Activated CD8-positive, alpha-beta memory T cell treated with anti-CD3 and anti-CD28 coated beads for 48 hours (primary cell): ENCODE measurements at regions not wholly inside any gene's neighbourhood (a gene's known extent, or its start where the extent isn't known, plus 50 kb on each side); places are given as distances from the start of the nearest gene placed in this dataset.

Source experiments
- DNase-seq, 3 experiments: peaks; one replicate each; pipeline ENCODE4 v3.0.0-alpha.2; 2020; ENCODE audit warnings: low read depth in 2 of 3, low spot score in 2 of 3

DNA sequence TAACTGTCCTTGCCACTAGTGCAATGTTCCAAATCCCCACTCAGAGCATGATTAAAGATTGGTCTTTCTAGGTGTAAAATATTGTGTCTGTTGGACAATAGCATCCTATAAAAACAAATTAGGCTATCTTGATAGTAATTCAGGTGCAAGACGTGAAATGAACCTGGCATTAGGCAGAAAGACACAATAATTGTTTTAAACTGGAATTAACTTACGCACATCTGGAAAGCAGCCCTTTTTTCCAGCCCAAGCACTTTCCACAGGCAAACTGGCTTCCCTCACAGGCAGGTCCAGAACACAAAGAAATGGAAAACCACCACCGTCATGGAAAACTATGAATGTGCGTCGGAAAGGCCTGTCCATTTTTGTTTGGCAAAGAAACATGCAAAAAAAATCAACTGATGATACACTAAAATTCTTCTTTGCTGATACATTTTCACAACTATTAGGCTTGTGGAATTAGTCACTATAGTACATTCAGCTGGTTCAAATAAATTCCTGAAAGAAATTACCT, 474.7 kb upstream of the IL12A start:
- no peak for DNase-seq

- DNase-seq: no peak
Measured at GRCh38 chr3:159517105-159517504, 471.5 kb upstream of the IL12A start.

GRCh38 chr3:159520638-159521037, 468.0 kb upstream of the IL12A start:
- no peak for DNase-seq

GRCh38 chr3:159522276-159522675, 466.4 kb upstream of the IL12A start:
- no peak for DNase-seq

GRCh38 chr3:159528251-159528895, 460.3 kb upstream of the IL12A start:
- no peak for DNase-seq

- no peak for DNase-seq
Measured at GRCh38 chr3:159532577-159532976, 456.1 kb upstream of the IL12A start.

DNA sequence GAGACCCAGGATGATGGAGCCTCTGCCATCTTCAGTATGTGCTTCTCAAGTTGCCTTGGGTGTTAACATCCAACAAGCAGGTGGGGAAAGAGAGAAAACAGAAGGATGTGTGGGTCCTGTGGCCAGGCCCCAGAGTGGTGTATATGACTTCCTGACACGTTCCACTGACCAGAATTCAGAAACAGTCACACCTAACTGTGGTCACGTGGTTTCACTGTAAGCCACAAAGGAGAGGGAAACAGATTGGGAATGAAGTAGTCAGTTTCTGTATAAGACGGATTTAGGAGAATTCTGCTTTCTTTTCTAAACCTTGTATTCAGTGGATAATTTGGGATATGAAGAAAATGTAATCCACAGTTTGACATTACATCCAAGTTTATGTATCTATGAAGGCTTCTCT, 454.1 kb upstream of the IL12A start:
- DNase-seq: no peak

GRCh38 chr3:159536876-159537275, 451.8 kb upstream of the IL12A start:
- no peak for DNase-seq

- DNase-seq: no peak
Measured at GRCh38 chr3:159538507-159538906, 450.1 kb upstream of the IL12A start.

DNA sequence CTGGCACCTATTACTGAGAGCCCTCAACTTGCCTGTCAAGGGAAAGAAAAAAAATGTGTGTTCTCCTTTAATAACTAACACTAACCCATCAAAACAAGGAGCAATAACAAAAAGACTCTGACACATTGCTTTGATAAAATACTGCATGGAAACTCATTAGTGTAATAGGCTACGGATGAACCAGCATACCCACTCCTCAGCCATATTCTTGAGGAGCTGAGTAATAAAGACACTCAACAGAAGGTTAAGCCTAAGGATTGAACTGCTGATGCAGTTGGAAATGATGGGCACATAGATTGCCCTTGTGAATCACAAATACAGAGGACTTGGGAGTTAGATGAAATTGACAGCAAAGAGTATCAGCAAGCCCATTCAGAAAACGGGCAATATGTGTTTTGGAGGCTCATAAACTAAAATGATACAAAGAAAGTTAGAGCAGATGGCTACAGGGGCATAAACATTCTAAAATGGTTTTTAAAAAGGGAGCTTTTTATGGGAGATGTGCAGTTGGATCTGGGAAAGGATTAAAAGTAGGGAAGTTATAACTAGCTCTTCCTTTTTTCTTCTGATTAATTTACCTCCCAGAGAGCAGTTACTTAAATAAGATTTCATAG, 447.6 kb upstream of the IL12A start:
- no peak for DNase-seq

- no peak for DNase-seq
Measured at GRCh38 chr3:159548675-159549335, 439.8 kb upstream of the IL12A start.

DNA sequence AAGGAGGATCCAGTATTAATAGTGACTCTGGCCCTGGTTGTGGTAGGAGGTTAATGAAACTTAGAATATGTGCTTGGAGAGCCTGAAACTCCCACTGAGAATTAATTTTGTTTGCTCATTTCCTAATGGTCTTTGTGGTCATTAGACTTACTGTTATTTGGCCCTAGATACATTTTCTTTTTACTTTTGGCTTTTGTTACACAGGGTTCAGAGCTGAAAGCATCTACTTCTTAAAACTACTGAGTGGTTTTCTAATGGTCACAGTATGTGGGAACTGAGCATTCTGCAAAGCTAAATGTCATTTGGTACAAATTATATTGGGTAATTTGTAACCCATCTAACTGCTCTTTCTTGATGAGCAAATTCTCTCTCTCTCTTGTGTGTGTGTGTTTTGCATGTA, 433.4 kb upstream of the IL12A start:
- no peak for DNase-seq

DNA sequence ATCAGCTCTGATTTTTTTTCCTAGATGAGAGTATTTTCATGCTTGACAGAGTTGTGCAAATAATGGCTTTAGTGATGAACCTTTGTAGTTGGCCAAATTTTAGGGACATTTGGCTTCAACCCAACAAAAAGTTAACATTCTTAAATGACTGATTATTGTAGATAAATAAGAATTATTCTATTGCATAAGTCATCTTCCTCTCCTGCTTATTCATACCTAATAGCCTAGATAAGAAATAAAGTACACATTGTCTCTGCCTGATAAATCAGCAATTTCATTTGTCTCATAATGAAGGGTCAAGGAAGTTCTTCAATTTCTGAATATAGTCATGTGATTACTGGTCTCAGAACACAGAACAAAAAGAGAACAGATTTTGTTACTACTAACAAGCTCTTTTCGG, 428.9 kb upstream of the IL12A start:
- no peak for DNase-seq

DNA sequence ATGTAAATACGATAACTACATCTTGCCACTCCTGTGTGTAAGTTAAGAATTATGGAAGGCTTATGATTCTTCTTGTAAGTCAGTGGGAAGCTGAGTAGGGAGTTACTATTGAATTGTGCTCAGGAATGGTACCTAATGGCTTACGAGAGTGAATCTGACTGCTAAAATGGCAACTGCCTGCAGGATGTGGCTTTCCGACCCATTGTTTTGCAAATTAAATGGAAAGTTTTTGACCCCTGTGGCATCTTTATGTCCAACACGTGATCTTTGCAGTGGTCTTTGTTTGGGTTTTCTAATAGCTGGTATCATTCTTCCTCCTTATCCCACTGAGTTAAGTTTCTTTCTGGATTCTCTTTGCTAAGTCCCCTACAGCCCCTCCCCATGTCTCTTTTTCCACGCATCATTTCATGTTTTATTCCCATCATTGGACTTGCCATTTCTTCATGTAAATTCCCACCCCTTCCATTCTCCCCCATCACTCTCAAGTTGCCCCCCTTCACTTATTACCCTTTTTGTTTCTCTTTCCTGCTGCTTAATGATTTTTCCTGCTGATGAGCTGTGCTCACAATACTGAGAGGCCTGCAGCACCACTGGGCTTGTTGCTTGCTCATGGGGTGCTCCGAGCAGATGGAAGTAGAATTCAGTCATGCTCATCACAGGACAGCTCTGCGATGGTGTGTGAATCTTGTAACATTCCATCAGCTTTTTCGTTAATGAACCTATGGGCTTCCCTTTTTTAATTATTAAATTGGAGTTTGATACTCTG, 428.2 kb upstream of the IL12A start:
- DNase-seq: no peak

GRCh38 chr3:159565313-159565712, 423.3 kb upstream of the IL12A start:
- no peak for DNase-seq

DNA sequence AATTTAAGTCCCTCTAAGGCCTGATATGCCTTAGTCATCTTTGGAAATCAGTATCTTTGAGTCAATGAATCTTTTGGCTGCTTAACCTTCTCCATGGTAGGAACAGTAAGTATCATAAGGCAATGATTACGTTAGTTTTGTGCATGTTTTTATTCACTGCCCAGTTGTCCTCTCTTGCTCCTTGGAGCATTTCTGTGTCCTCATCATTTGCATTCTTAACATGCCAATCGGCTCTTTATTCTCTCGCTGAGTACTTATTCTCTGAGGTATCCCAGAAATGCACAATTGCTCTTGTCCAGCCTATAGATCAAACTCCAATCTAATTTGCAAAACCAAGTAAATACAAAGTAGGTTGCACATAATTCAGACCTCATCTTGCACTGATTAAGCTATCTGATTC, 405.0 kb upstream of the IL12A start:
- DNase-seq: no peak

- DNase-seq: no peak
Measured at GRCh38 chr3:159584421-159584820, 404.2 kb upstream of the IL12A start.

DNA sequence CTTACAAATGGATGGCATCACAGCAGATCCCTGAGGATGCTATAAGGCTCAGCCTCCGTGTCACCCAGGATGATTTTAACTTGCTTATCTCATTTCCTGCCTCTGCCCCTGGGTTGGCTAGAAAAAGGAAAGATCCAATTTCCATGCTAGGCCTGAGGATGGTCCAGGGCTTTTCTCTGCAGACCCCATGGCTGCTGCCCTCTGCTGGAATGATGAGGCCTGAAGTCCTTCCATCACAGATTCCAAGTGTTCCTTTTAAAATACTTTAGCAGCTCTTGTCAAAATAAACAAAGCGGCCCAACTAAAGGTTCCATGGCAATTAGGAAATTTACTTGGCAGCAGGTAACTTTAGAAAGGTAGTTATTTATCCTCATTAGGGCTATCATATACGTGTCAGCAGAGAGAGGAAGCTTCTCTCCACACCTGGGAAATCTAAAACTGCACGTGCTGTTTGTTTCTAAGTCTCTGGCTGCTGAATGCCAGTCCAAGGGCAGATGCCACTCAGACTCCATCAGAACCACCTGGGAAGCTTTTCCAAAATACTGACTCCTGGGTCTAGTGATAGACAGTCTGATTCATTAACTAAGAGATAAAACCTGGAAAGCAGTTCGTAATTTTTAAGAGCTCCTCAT, 401.9 kb upstream of the IL12A start:
- DNase-seq: no peak

DNA sequence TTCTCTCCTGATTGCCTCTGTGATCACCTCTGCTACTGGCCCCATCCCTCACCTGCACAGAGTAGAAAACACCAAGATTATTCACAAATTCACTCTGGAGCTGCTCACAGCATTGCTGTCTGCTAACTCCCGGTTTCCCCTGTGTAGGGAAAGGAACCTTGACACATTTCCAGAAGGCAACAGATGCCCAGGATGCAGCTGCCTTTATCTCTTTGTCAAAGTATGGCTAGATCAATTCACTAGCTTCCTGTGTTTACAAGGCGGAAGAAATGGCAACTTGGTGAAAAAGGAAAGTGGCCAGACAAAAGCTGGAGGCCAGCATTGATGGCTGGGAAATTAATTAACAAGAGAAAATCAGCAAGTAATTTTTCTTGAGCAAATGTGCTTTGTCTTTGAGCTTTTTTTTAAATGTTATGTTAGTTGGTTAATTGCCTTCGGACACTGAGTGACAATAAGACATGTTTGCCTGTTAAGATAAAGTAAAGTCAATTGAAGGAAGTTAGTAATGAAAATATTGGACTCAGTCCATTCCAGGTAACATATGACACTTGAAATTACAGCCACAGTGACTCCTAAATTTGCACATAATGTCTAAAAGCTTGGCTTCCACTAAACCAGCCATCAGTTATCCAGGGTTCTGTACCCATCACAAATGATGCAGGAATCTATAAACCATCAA, 394.6 kb upstream of the IL12A start:
- DNase-seq: no peak

DNA sequence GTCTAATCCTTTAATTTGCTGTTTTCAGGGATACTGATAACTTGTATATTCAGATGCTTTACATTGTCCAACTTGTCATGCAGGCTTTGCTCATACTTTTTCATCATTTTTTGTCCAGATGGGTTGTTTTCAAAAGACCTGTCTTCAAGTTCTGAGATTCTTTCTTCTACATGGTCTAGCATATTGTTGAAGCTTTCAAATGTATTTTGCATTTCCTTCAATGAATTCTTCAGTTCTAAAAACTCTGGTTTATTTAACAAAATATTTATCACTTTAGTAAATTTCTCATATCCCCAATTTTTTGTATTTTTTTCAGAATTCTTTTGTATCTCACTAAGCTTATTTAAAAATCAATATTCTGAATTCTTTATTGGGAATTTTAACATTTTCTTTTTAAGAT, 388.3 kb upstream of the IL12A start:
- DNase-seq: no peak

GRCh38 chr3:159604151-159604581, 384.5 kb upstream of the IL12A start:
- no peak for DNase-seq
